Left colon (tissue), 2 donors: ENCODE measurements at regions not wholly inside any gene's neighbourhood (a gene's known extent, or its start where the extent isn't known, plus 50 kb on each side); places are given as distances from the start of the nearest gene placed in this dataset.
A peak's percentile ranks its signal among the peaks of the same experiment; 100 is the strongest.
"Not testable (repeated sequence)": the region's sequence is repeated elsewhere in the genome, so short reads cannot be mapped to it uniquely, and the experiment has no call there.

Experiments
- ATAC-seq: fragments of 200-7000 bp; cut with Tn5 transposase; one replicate; pipeline ENCODE4 v1.9.1; 2020; ENCODE audit warnings: mild to moderate bottlenecking, moderate library complexity
- DNase-seq, 2 donors: peaks; one replicate each; pipeline ENCODE4 v3.0.0-alpha.2; 2020
- intact Hi-C, 2 donors: fragments of 100-400 bp; cut with DNase I in 1 of 2; cut with micrococcal nuclease in 1 of 2; formaldehyde crosslinking; loops; one replicate each; pipeline versions ENCODE4 v1.11.2 to v1.14.0; 2022; cut with DNase I, micrococcal nuclease
- donor health status: DM: no; HTN: no; CAD: no.
- donor health status: DM: yes; HTN: yes; CAD: no.

GRCh38 chr21:20024741-20025140 lies 973.5 kb upstream of the NCAM2 start:
- intact Hi-C loops: no loop called here
- DNase-seq (no peak), ATAC-seq (no peak)

- DNase-seq (no peak), ATAC-seq (no peak)
- intact Hi-C loops: no loop called here
These were observed 971.7 kb upstream of the NCAM2 start for GRCh38 chr21:20026543-20026942.

GRCh38 chr21:20030390-20030789 lies 967.8 kb upstream of the NCAM2 start:
- intact Hi-C loops: no loop called here
- DNase-seq (no peak), ATAC-seq (no peak)

GRCh38 chr21:20031807-20032206 lies 966.4 kb upstream of the NCAM2 start:
- intact Hi-C loops: no loop called here
- ATAC-seq: no peak
- no peak for DNase-seq

GRCh38 chr21:20040768-20041167 lies 957.4 kb upstream of the NCAM2 start:
- intact Hi-C loops: no loop called here
- ATAC-seq: peak; percentile 37
- no peak for DNase-seq

GRCh38 chr21:20045197-20045596 lies 953.0 kb upstream of the NCAM2 start:
- intact Hi-C loops: no loop called here
- no peak for DNase-seq
- no peak for ATAC-seq

- intact Hi-C loops, DNase-seq, ATAC-seq: not testable (repeated sequence)
These were observed 949.9 kb upstream of the NCAM2 start for GRCh38 chr21:20048130-20048837.

GRCh38 chr21:20083336-20083735 lies 914.9 kb upstream of the NCAM2 start:
- intact Hi-C loops: no loop called here
- peak; percentile 86 for ATAC-seq
- no peak for DNase-seq

GRCh38 chr21:20083925-20084324 lies 914.3 kb upstream of the NCAM2 start:
- DNase-seq: no peak
- ATAC-seq: no peak
- intact Hi-C loops: no loop called here

GRCh38 chr21:20086508-20086907 lies 911.7 kb upstream of the NCAM2 start:
- DNase-seq (no peak), ATAC-seq (no peak)
- intact Hi-C loops: no loop called here

- DNase-seq: no peak
- ATAC-seq: no peak
- intact Hi-C loops: no loop called here
These were observed 891.8 kb upstream of the NCAM2 start for GRCh38 chr21:20106368-20106767.

- DNase-seq (no peak), ATAC-seq (no peak)
- intact Hi-C loops: no loop called here
These were observed 890.2 kb upstream of the NCAM2 start for GRCh38 chr21:20108016-20108415.

- ATAC-seq (no peak), DNase-seq (no peak)
- intact Hi-C loops: no loop called here
These were observed 889.2 kb upstream of the NCAM2 start for GRCh38 chr21:20108976-20109540.

- DNase-seq: no peak
- intact Hi-C loops: no loop called here
- ATAC-seq: no peak
These were observed 887.8 kb upstream of the NCAM2 start for GRCh38 chr21:20110368-20110767.

GRCh38 chr21:20151741-20152140 lies 846.5 kb upstream of the NCAM2 start:
- intact Hi-C loops: no loop called here
- no peak for DNase-seq
- no peak for ATAC-seq

- intact Hi-C loops: no loop called here
- DNase-seq (no peak), ATAC-seq (no peak)
These were observed 835.0 kb upstream of the NCAM2 start for GRCh38 chr21:20163167-20163566.

- no peak for DNase-seq
- no peak for ATAC-seq
- intact Hi-C loops: no loop called here
These were observed 831.1 kb upstream of the NCAM2 start for GRCh38 chr21:20167059-20167458.

GRCh38 chr21:20169812-20170576 lies 828.2 kb upstream of the NCAM2 start:
- intact Hi-C loops: no loop called here
- DNase-seq: no peak
- ATAC-seq: peak; percentile 81

GRCh38 chr21:20186186-20186585 lies 812.0 kb upstream of the NCAM2 start:
- no peak for ATAC-seq
- no peak for DNase-seq
- intact Hi-C loops: no loop called here

- ATAC-seq (no peak), DNase-seq (no peak)
These were observed 811.2 kb upstream of the NCAM2 start for GRCh38 chr21:20187028-20187427.

More at GRCh38 chr21:20187028-20187427, 811.2 kb upstream of the NCAM2 start:
- intact Hi-C loops: no loop called here
